Inflammatory macrophage treated with lipopolysaccharide for 1 hour (primary cell): ENCODE measurements at regions not wholly inside any gene's neighbourhood (a gene's known extent, or its start where the extent isn't known, plus 50 kb on each side); places are given as distances from the start of the nearest gene placed in this dataset.
"Not testable (repeated sequence)": the region's sequence is repeated elsewhere in the genome, so short reads cannot be mapped to it uniquely, and the experiment has no call there.

Experiments used
- DNase-seq, 2 donors: peaks; one replicate each; pipeline ENCODE4 v3.0.0-alpha.2; 2020 to 2022

- not testable (repeated sequence) for DNase-seq
These were observed 359.8 kb downstream of the FOXD4L6 start for GRCh38 chr9:40768646-40769198.

- DNase-seq: not testable (repeated sequence)
These were observed 360.3 kb downstream of the FOXD4L6 start for GRCh38 chr9:40768178-40768577.

- not testable (repeated sequence) for DNase-seq
These were observed 373.5 kb downstream of the FOXD4L6 start for GRCh38 chr9:40754957-40755356.

- peak; percentile 0 to 4 for DNase-seq
These were observed 375.2 kb downstream of the FOXD4L6 start for GRCh38 chr9:40753288-40753687.

DNA sequence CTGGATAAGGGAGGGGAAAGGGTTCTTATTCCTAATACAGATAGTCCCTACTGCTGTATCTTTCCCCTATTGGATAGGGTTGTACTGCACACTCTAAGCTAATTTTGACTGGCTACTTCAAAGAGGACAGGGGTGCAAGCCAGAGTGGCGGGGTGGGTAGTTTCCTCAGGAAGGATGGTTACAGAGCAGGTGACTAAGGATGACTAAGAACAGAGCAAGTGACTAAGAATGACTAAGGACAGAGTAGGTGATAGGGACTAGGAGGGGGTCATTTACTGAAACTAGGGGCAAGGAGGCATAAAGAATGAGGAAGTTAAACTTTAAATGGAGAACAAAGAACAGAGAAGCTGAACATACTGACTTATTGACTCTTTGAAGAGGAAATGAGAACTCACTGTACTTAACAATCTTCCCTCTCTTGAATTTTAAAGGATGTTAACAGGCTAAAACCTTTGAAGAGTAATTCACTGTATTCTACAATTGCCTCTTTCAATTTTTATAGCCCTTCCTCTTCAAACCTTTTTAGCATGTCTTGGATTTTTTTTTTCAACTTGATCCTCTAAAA, 381.5 kb downstream of the FOXD4L6 start:
- not testable (repeated sequence) for DNase-seq
